NCI-H187 (cell line): ENCODE measurements at regions not wholly inside any gene's neighbourhood (a gene's known extent, or its start where the extent isn't known, plus 50 kb on each side); places are given as distances from the start of the nearest gene placed in this dataset.
A peak's percentile ranks its signal among the peaks of the same experiment; 100 is the strongest.

Experiments used
- DNase-seq, 2 experiments: peaks; one replicate each; lab custom pipeline; 2025; lab: John Stamatoyannopoulos, UW

- DNase-seq: no peak
These were observed 73.4 kb upstream of the TP63 start for GRCh38 chr3:189557824-189558223.

GRCh38 chr3:189561256-189561655, 69.9 kb upstream of the TP63 start:
- DNase-seq: no peak

- peak in 1 of 2 experiments; percentile 9 for DNase-seq
These were observed 67.2 kb upstream of the TP63 start for GRCh38 chr3:189563853-189564563.

GRCh38 chr3:189566550-189567130, 64.5 kb upstream of the TP63 start:
- DNase-seq: no peak

GRCh38 chr3:189567322-189567721, 63.9 kb upstream of the TP63 start:
- DNase-seq: no peak

- no peak for DNase-seq
These were observed 63.3 kb upstream of the TP63 start for GRCh38 chr3:189567766-189568420.

GRCh38 chr3:189568961-189569360, 62.2 kb upstream of the TP63 start:
- DNase-seq: no peak

- DNase-seq: no peak
These were observed 61.7 kb upstream of the TP63 start for GRCh38 chr3:189569473-189569872.

GRCh38 chr3:189570916-189571315, 60.3 kb upstream of the TP63 start:
- no peak for DNase-seq

GRCh38 chr3:189572249-189572648, 58.9 kb upstream of the TP63 start:
- no peak for DNase-seq

- DNase-seq: no peak
These were observed 58.2 kb upstream of the TP63 start for GRCh38 chr3:189573004-189573403.

GRCh38 chr3:189576486-189576885, 54.7 kb upstream of the TP63 start:
- no peak for DNase-seq

GRCh38 chr3:189577050-189577951, 53.9 kb upstream of the TP63 start:
- DNase-seq: no peak

GRCh38 chr3:189580190-189580589, 51.0 kb upstream of the TP63 start:
- no peak for DNase-seq
